Medulla oblongata (tissue), 1 donor: ENCODE measurements at regions not wholly inside any gene's neighbourhood (a gene's known extent, or its start where the extent isn't known, plus 50 kb on each side); places are given as distances from the start of the nearest gene placed in this dataset.

ENCODE experiments used
- DNase-seq: peaks from one replicate; pipeline ENCODE4 v3.0.0-alpha.2; 2015; ENCODE audit errors: extremely low spot score

DNA sequence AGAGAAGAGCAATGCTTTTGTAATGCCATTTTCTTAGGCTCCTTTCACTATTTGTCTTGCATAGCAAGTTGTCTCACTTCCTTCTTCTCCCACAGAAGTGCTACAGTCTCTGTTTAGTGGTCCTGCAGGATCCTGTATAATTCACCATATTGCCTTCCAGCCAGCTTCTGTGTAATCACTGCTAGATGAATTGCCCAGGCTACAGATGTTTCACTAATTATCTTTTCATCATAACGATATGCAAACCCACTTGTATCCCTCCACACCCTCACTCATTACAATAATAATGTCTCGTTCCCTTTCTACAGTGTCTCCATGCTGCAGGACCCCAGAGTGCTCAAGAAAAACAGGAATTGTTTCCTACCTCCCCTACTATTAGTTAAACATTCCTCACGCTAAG is 402.9 kb downstream of the TBL1XR1 start:
- no peak for DNase-seq

DNA sequence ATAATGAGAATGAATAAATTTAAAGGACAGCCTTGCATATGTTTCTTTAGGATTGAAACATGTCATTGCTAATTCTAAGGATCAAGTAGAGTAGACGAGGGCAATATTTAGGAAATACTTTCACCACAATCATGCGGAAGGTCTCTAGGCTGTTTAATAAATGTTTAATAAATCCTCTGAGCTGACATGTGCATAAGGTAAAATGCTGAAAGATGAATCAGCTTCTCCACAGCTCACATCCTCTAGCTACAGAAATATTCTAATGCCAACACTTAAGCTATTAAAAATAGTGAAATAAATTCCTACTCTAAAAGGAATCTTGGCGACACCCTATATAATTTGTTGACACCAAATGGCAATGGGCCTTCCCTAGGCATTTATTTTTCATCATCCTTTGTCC is 407.3 kb downstream of the TBL1XR1 start:
- DNase-seq = no peak

- no peak for DNase-seq
Measured at GRCh38 chr3:176789281-176789705, 408.0 kb downstream of the TBL1XR1 start.

DNA sequence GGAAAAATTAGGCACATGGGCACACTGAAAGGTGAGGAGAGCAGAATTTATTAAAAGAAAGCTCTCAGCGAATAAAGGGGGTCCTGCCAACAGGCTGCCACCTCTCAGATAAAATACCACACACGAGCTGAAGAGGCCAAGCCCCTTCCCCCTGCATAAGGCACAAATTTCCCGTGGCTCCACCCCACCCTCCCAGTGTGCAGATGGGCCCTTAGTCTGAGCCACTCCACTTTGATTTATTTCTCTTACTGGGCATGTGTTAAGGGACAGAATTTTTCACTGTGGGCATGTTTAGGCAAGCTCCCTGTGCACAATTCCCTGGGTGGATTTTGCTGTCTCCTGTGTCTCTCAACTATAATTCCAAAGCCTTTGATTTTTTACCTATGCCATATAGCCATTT is 409.8 kb downstream of the TBL1XR1 start:
- no peak for DNase-seq

DNA sequence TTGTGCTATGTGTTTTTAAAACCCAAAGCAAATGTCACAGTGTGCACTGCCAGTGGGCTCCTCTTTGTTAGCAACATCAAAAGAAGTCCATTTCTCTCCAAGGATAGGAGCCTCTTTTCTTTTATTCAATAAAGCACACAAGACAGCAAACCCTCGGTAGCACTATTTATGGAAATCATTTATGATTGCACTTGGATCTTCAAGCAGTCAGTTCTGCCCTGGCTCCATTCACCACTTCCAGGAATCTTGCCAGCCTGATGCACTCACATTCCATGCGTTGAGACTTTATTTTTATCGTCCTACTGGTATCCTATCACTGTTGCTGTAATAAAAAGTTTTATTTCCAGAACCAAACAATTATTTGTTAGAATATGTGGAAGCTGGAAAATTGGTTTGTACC is 412.1 kb downstream of the TBL1XR1 start:
- no peak for DNase-seq

DNA sequence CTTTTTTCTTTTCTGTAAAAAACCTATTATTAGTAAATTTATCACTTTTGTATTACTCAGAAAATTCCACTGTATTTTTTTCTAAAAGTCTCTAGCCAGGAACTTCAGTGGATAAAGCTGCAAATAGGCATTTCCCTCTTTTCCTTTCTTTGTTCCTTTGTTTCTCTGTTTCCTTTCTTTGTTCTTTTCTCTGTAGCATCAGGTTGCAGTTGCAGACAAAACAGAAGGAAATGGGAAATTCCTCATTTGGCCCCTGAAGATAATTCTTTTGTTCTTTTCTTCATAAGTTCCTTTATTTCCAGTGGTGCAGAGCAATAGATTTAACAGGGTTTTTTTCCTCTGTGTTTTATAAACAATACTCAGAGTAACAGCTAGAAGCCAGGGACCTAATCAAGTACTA is 416.5 kb downstream of the TBL1XR1 start:
- DNase-seq = no peak

DNA sequence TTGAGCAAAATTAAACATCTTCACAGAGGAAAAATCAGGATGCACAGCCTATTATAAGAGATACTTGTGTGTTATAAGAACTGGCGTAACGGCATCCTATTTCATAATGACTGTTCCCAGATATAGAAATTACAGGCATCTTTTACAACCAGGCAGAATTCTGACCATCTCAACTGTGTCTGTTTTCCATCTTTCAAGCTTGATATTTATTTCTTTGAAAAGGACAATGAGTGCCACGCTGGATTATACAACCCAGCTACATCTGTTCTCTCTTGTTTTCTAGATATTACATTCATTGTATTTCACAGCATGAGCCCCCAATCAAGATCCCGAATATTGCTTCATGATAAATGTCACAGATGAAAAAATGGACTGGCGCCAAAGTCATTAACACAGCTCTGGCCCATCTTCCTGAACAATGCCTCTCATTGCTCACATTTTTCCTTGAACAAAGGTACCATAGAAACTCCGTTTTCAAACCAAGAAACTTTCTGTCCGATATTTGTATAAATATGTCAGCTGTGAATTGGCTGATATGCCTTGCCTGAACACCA is 420.6 kb downstream of the TBL1XR1 start:
- no peak for DNase-seq

- DNase-seq = no peak
Measured at GRCh38 chr3:176769547-176770190, 427.6 kb downstream of the TBL1XR1 start.

GRCh38 chr3:176767385-176767784 is 429.9 kb downstream of the TBL1XR1 start:
- no peak for DNase-seq

- no peak for DNase-seq
Measured at GRCh38 chr3:176766862-176767261, 430.4 kb downstream of the TBL1XR1 start.

GRCh38 chr3:176765382-176765900 is 431.8 kb downstream of the TBL1XR1 start:
- no peak for DNase-seq

DNA sequence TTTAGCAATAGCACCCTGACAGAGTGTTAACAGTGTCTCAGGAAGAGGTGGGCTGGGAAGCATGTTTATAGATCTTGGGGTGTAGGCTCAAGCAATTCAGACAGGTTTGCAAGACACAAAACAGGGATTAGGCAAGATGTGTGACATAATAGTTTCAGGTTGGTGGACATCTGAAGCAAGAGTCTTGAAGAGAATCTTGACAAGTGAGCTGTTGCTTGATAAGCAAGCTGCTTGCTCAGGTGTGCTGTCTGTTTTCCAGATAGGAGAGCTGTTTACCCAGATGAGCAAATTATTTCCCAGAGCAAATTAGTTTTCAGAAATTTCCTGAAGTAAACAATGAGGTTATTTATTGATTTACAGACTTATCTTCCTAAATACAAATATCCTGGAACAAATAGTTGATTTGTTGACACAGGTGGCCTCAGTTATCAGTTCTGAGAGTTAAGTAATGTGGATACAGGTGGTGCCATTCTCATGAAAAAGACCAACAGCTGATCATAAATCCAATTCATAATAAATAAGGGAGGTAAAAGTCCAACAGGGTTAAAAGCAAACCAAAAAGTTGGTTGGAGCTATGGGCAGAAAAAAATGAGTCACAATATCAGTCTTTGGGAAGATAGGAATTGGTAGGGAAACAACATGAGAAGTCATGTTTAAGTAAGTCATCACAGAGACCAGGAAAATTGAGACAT is 437.3 kb downstream of the TBL1XR1 start:
- DNase-seq = no peak

GRCh38 chr3:176757429-176757828 is 439.9 kb downstream of the TBL1XR1 start:
- DNase-seq = no peak

GRCh38 chr3:176755977-176756376 is 441.3 kb downstream of the TBL1XR1 start:
- no peak for DNase-seq

DNA sequence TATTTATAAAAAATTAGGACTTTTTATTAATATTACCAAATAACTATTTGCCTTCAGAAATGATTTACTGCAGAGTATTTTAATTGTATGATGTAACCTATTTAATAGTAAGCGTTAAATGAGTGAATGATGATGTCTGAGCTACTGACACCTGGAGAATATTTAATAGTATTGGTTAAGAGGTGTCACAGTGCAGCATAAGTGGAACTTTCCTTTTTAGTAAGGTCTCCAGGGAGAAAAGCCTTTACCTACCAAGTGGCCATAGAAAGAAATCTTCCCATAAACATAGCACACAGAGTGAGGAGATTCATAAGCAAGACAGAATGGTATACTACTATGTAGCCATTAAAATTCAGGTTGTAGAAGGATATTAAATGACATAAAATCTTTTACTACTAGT is 441.7 kb downstream of the TBL1XR1 start:
- DNase-seq = no peak

DNA sequence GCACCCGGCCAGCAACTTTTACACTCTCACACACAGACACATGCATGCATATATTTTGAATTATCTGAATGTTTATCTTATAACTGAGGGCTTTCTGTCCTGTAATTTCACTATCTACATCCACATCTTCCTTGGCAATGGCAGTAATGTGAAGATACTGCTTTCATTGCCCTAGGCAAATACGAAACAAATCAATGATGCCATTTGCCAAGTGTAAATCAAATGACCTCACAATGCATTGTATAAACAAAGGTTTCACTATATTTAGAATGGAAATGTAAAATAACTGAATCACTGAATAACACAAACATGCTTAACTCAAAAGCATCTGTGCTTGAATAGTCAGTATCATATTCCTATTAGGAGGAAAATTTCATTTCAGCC is 455.6 kb downstream of the TBL1XR1 start:
- no peak for DNase-seq

- no peak for DNase-seq
Measured at GRCh38 chr3:176740906-176741663, 456.2 kb downstream of the TBL1XR1 start.

- no peak for DNase-seq
Measured at GRCh38 chr3:176739159-176739558, 458.1 kb downstream of the TBL1XR1 start.

DNA sequence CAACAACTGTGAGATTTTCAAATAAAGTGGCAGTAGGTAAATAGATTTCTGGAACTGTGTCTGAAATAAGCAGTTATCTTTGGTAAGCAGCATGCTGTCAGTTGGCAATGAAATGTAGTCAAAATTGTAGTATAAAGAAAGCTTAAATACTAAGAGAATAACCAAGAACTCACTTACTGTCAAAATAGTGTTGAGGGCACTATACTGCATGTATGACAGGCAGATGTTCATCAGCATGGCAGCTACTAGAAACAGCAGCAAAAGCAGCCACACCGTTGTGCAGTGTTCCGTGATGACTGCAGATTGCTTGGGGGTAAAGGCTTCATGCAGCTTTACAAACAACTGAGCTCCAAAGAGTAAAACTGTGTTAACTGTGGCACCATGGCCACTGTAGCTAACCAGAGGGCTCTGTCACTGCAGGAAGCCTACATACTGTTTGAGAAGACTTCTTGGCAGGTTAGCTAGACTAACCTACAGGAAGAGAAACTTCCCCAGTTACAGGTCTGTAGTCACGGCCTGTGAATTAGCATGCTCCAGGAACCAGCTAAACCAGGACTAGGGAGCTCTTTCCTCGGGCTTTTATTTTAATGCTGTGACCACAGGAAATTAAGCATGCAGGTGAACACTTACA is 459.7 kb downstream of the TBL1XR1 start:
- no peak for DNase-seq

DNA sequence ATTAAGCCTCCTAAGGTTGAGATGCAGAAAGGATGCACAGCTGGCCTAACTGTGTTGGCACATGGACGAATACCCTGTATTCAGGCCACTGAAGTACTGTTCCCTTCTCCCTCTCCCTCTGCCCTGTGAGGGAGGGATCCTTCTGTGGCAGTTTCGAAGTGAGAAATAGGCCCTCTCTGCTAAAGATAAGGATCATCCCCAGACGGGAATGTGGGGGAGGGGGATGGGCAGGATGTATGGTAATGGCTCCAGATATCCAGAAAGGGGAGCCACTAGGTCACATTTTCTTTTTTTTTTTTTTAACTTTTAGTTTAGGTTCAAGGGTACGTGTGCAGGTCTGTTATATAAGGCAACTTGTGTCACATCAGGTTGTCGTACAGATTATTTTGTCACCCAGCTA is 463.1 kb downstream of the TBL1XR1 start:
- no peak for DNase-seq

- no peak for DNase-seq
Measured at GRCh38 chr3:176724394-176724759, 472.9 kb downstream of the TBL1XR1 start.
